ENCODE measurements at regions not wholly inside any gene's neighbourhood (a gene's known extent, or its start where the extent isn't known, plus 50 kb on each side); places are given as distances from the start of the nearest gene placed in this dataset.

DNA sequence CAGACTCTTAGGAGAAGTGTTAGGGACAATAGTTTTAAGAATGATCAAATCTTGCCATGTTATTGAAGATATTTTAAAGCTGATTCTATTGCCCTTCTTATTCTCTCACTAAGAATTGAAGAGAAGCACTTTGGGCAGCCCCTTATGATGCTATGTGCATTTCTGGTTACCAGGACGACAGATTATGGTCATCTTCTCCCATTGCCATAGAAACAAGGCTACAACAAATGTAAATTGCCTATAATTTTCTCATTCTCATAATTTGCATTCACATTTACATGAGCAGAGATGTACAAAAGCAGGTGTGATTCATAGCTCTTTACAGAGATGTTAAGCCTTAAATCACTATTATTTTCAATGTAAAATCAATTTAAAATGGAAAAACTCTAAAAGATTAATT is 137.3 kb upstream of the PCDH9 start:
- H3K4me1 Mint-ChIP-seq = no peaks in the 10 kb centered on the region
- no peaks in the 10 kb centered on the region for H3K9me3 Mint-ChIP-seq
- no peak for ATAC-seq (ENCODE audit: low read depth)
- no peaks in the 10 kb centered on the region for H3K36me3 Mint-ChIP-seq
- H3K4me3 Mint-ChIP-seq = no peak overlapping the region
- no peak overlapping the region for H3K27ac Mint-ChIP-seq
- H3K27me3 Mint-ChIP-seq = no peaks in the 10 kb centered on the region
- no peak for DNase-seq
- POLR2A ChIA-PET = no interaction called here

DNA sequence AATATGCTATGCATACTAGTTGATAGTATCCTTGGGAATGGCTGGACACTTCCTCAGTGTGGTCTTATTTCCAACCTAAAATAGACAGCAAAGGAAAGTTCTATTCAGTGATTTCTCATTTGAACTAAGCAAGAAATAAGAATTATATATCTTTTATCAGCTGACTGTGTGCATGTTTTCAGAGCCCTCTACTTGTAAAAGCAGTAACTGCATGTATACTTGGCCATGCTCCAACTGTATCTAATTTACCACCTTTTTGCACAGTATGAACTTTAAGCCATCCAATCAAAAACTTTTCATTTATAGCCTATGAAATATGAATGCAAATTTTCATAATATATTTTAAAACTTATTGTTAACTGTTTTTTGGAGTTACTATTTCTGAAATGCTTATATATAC is 136.4 kb upstream of the PCDH9 start:
- POLR2A ChIA-PET = no interaction called here

DNA sequence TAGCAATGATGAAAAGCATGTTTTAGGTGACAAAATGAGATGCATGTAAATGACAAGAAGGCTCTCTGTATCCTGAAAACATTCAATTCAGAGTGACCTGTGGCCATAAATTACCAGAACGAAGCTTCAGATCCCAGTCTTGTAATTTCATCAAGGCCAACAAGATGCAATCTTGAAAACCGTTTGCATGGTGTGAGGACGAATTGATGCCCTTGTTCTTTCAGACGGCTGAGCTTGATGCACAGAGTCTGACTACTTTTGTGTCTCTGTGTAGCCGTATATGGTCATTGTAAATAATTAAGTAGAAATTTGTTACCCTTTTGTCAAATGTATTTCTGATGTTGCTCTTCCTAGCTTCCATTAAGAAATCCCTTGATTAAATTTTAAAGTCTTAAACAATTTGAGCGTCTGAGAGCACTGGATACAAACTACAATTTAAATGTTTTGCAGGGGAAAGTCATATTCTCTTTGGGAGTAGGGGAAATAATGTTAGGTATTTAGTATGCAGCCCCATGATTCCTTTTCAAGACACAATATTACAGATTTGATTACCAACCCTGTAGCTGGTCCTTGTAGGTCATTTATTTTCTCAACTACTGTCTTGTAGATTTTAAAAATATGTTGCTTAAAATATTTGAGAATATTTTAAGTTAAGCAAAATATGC is 125.8 kb upstream of the PCDH9 start:
- Mint-ChIP-seq H3K4me3 (no peak overlapping the region), H3K4me1 (no peaks in the 10 kb centered on the region), H3K27ac (no peak overlapping the region), H3K9me3 (no peaks in the 10 kb centered on the region), H3K36me3 (no peaks in the 10 kb centered on the region), H3K27me3 (no peaks in the 10 kb centered on the region)
- POLR2A ChIA-PET = no interaction called here
- DNase-seq (no peak), ATAC-seq (ENCODE audit: low read depth) (no peak)

More for the DNA sequence above, 136.4 kb upstream of the PCDH9 start:
- no peaks in the 10 kb centered on the region for H3K36me3 Mint-ChIP-seq
- H3K27ac Mint-ChIP-seq = no peak overlapping the region
- no peaks in the 10 kb centered on the region for H3K9me3 Mint-ChIP-seq
- no peaks in the 10 kb centered on the region for H3K4me1 Mint-ChIP-seq
- H3K27me3 Mint-ChIP-seq = no peaks in the 10 kb centered on the region
- H3K4me3 Mint-ChIP-seq = no peak overlapping the region
- DNase-seq = no peak
- ATAC-seq (ENCODE audit: low read depth) = no peak

DNA sequence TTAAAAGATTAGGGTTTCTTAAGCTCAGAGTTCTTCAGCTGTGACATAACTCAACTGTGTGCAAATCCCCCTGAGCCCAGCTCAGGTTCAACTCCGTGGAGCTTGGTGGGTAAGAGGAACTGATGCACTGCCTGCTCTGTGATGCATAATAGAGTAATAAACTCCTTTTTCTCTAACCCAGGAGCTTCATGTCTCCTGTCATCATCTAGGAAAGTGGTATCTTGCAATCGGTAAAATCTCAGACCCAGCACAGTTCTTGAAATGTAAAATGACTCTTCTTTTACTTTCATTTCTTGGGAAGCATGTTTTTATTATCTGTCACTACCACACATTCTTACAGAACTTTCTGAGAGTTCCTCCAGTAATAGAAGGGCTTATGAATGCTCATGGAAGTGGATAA is 123.8 kb upstream of the PCDH9 start:
- no peak for ATAC-seq (ENCODE audit: low read depth)
- no peaks in the 10 kb centered on the region for H3K27me3 Mint-ChIP-seq
- no peak for DNase-seq
- H3K4me3 Mint-ChIP-seq = no peak overlapping the region
- H3K36me3 Mint-ChIP-seq = no peaks in the 10 kb centered on the region
- H3K9me3 Mint-ChIP-seq = no peaks in the 10 kb centered on the region
- POLR2A ChIA-PET = no interaction called here
- no peaks in the 10 kb centered on the region for H3K4me1 Mint-ChIP-seq
- H3K27ac Mint-ChIP-seq = no peak overlapping the region

DNA sequence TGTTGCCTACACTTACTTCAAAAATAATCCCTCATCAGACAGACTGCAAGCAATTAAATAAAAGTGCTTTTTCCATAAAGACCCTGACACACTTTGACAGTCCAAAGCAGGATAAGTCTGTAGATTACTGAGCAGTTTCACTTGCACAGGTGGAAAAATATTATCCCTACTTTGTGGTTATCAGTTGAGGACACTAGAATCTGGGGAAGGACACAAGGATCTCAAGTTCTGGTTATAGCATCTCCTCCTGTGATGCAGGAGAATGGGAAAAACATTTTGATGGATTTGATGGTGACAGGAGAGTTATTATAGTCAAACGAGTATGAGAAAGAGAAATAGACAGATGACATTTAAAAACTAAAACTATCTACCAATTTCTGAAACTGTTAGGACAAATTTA is 122.9 kb upstream of the PCDH9 start:
- H3K4me3 Mint-ChIP-seq = no peak overlapping the region
- no peaks in the 10 kb centered on the region for H3K4me1 Mint-ChIP-seq
- DNase-seq (no peak), ATAC-seq (ENCODE audit: low read depth) (no peak)
- H3K36me3 Mint-ChIP-seq = no peaks in the 10 kb centered on the region
- no peaks in the 10 kb centered on the region for H3K27me3 Mint-ChIP-seq
- no peaks in the 10 kb centered on the region for H3K9me3 Mint-ChIP-seq
- POLR2A ChIA-PET = no interaction called here
- no peak overlapping the region for H3K27ac Mint-ChIP-seq

DNA sequence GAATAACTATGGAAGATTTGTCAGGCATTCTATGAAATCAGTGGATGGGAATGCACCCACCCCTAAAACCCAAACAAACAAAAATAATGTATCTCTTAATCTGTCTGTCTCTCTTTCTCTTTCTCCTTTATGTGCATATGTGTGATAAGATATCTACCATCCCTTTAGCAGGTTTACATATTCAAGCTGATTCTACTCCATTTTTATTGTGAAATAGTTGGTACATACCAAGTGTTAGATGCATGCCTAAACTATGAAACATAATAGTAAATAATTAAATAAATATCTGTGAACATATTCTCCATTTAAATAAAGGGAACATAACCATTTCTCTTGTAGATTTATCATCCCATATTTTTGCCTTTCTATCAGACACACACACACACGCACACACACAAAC is 121.8 kb upstream of the PCDH9 start:
- POLR2A ChIA-PET = no interaction called here
- H3K36me3 Mint-ChIP-seq = no peaks in the 10 kb centered on the region
- no peak for ATAC-seq (ENCODE audit: low read depth)
- H3K4me3 Mint-ChIP-seq = no peak overlapping the region
- no peaks in the 10 kb centered on the region for H3K4me1 Mint-ChIP-seq
- no peak for DNase-seq
- H3K9me3 Mint-ChIP-seq = peaks cover 3% of the 10 kb centered on the region
- no peaks in the 10 kb centered on the region for H3K27me3 Mint-ChIP-seq
- no peak overlapping the region for H3K27ac Mint-ChIP-seq

DNA sequence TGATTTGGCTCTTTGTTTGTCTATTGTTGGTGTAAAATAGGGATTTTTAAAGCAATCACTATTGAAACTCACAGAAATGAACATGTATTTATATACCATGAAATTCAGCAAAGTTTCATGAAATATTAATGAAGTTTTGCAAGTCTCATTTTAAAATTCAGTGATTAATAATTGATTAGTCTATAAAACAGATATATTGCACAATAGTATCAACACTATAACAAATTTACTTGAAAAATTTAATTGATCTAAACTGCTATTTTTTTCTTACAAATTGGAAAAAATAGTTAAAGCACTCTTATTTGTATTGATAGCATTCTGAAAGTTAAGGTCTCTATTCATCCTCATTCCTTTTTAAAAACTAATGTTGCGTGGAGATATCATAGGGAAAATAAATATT is 121.0 kb upstream of the PCDH9 start:
- no peak for DNase-seq
- Mint-ChIP-seq H3K27ac (no peak overlapping the region), H3K36me3 (no peaks in the 10 kb centered on the region), H3K4me1 (no peaks in the 10 kb centered on the region), H3K4me3 (no peak overlapping the region), H3K27me3 (no peaks in the 10 kb centered on the region), H3K9me3 (peaks cover 3% of the 10 kb centered on the region)
- no peak for ATAC-seq (ENCODE audit: low read depth)
- POLR2A ChIA-PET = no interaction called here

DNA sequence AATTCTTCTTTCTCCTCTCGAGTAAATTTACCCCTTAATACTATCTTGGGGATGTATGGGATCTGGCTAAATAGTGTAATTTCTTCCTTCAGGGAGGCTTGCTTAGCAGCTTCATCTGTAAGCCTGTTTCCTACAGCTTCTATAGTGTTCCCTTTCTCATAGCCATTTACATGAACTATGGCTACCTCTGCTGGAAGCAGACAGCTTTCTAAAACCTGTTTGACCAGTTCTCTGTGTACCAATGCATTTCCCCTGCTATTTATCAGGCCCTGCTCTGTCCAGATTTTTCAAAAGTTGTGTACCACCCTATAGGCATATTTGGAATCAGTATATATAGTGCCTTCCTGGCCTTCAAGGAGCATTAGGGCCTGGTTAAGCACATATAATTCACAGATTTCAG is 113.6 kb upstream of the PCDH9 start:
- Mint-ChIP-seq H3K27me3 (no peaks in the 10 kb centered on the region), H3K4me1 (peaks cover 2% of the 10 kb centered on the region), H3K36me3 (no peaks in the 10 kb centered on the region), H3K4me3 (no peak overlapping the region), H3K9me3 (peaks cover 10% of the 10 kb centered on the region), H3K27ac (no peak overlapping the region)
- POLR2A ChIA-PET = no interaction called here
- DNase-seq = no peak
- no peak for ATAC-seq (ENCODE audit: low read depth)

DNA sequence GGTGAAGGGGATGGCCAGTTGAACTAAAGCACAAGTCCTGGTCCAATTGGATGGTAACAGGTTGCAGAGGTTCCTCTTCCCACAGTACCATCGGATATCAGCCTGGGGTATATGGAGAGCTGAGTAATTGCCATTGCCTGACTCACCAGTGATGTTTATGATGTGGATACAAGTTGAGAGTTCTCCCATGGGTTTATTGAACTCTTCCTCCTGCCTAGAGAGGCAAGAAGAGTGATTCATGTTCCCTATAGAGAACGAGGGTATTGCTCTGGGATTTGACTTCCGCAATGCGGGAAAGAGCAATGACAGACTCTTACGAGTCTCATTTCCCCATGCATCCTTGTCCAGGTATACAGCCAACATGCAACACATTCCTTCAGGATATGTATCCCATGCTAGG is 111.3 kb upstream of the PCDH9 start:
- H3K27ac Mint-ChIP-seq = no peak overlapping the region
- DNase-seq (no peak), ATAC-seq (ENCODE audit: low read depth) (no peak)
- POLR2A ChIA-PET = no interaction called here
- H3K9me3 Mint-ChIP-seq = peaks cover 12% of the 10 kb centered on the region
- H3K27me3 Mint-ChIP-seq = no peaks in the 10 kb centered on the region
- H3K4me1 Mint-ChIP-seq = peaks cover 2% of the 10 kb centered on the region
- H3K4me3 Mint-ChIP-seq = no peak overlapping the region
- H3K36me3 Mint-ChIP-seq = no peaks in the 10 kb centered on the region

DNA sequence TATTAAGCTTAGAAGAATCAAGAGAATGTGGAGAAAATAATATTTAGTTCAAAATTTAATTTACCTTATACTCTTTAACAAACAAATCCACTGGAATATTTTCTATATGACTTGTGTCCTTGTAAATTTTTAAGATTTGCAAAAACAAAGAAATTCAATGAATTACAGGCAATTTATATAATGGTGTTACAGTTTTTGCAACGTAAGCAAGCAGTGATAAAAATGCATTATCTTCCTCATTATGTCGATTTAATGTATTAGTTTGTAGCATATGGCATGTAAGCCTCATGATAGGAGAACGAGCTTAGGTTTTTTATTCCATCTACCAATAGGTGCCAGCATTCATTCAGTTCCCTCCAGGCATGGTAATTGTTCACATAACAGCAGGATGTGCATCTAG is 100.0 kb upstream of the PCDH9 start:
- POLR2A ChIA-PET = no interaction called here
- no peak for ATAC-seq (ENCODE audit: low read depth)

DNA sequence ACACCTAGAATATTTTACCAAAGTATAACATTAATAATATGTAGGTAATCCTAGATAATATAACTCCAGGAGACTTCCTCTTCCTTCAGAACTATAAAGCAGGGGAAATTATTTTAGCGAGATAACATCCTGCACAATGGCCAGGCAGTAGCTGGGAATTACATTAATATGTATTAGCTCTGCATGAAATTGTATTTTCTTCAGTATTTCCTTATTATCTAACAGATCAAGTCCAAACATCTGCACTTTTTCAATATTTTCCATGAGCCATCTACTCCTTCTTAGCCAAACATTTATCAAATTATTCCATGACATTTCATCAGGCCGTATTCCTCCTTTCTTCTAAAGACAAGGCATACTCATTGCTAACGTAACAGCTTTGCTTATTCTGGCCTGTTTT is 98.8 kb upstream of the PCDH9 start:
- POLR2A ChIA-PET = no interaction called here
- ATAC-seq (ENCODE audit: low read depth) = no peak
- Mint-ChIP-seq H3K27ac (no peak overlapping the region), H3K27me3 (no peaks in the 10 kb centered on the region), H3K4me3 (no peak overlapping the region), H3K9me3 (no peaks in the 10 kb centered on the region), H3K4me1 (no peaks in the 10 kb centered on the region), H3K36me3 (no peaks in the 10 kb centered on the region)
- DNase-seq = no peak

More for the DNA sequence above, 100.0 kb upstream of the PCDH9 start:
- Mint-ChIP-seq H3K36me3 (no peaks in the 10 kb centered on the region), H3K4me3 (no peak overlapping the region), H3K4me1 (no peaks in the 10 kb centered on the region), H3K27ac (no peak overlapping the region), H3K9me3 (no peaks in the 10 kb centered on the region), H3K27me3 (no peaks in the 10 kb centered on the region)
- DNase-seq = no peak

DNA sequence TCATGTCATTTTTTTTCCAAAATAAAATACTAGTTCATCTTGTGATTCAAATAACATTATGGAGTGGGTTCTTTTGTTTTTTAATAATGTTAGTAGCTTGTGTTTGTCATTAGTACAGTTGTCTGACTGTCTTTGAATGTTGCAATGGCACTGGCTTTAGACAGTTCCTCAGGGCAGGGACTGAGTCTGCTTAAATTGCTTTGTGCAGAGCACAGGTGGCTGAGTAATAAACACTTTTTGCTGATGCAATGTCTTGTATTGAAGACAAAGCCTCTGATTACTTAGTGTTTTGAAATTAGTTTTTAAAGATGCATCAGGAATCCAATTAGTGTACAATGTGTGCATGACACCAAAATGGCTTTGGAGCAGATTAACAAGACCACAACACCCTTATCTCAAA is 88.7 kb upstream of the PCDH9 start:
- no peaks in the 10 kb centered on the region for H3K27me3 Mint-ChIP-seq

DNA sequence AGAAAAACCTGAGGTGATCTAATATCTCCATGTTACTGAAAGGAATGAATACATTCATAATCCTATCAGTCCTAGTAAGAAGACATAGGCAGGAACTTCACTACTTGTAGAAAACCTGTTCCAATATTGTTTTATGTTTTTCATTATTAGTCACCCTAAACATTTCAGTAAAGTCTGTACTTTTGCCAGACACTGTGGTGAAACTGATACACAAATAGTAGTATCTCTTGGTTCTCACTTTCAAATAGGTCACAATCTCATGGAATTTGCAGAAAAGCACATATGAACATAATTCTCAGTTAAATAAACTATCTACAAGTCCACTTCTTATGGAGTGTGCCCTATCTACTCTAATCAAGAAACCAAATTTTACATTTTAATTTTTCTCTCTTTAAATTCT is 88.3 kb upstream of the PCDH9 start:
- H3K9me3 Mint-ChIP-seq = no peaks in the 10 kb centered on the region
- H3K27ac Mint-ChIP-seq = no peak overlapping the region
- no peaks in the 10 kb centered on the region for H3K27me3 Mint-ChIP-seq
- ATAC-seq (ENCODE audit: low read depth) (no peak), DNase-seq (no peak)
- no peak overlapping the region for H3K4me3 Mint-ChIP-seq
- POLR2A ChIA-PET = no interaction called here
- no peaks in the 10 kb centered on the region for H3K4me1 Mint-ChIP-seq
- H3K36me3 Mint-ChIP-seq = no peaks in the 10 kb centered on the region

More for the DNA sequence above, 88.7 kb upstream of the PCDH9 start:
- no peaks in the 10 kb centered on the region for H3K4me1 Mint-ChIP-seq
- DNase-seq (no peak), ATAC-seq (ENCODE audit: low read depth) (no peak)
- H3K27ac Mint-ChIP-seq = no peak overlapping the region
- POLR2A ChIA-PET = no interaction called here
- H3K4me3 Mint-ChIP-seq = no peak overlapping the region
- H3K36me3 Mint-ChIP-seq = no peaks in the 10 kb centered on the region
- H3K9me3 Mint-ChIP-seq = no peaks in the 10 kb centered on the region

DNA sequence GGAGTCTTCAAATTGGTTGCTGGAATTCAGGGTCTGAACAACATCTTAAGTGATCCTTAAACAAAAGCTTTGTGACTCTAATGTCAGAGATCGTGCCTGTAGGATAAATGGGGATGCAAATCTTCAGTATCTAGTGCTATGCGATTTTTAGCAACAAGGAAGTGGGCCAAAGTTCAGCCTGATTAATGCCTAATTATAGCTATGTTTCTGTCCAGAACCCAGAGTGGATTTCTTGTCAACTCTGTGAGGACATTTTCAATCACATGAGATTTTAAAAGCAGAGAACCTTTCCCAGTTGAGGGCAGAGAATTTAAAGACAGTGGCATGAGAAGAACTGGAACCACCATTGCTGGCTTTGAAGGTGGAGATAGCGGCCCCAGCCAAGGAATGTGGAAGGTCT is 84.3 kb upstream of the PCDH9 start:
- POLR2A ChIA-PET = no interaction called here
- no peak for ATAC-seq (ENCODE audit: low read depth)
- Mint-ChIP-seq H3K4me1 (no peaks in the 10 kb centered on the region), H3K36me3 (no peaks in the 10 kb centered on the region), H3K27me3 (no peaks in the 10 kb centered on the region), H3K9me3 (no peaks in the 10 kb centered on the region), H3K4me3 (no peak overlapping the region), H3K27ac (no peak overlapping the region)
- DNase-seq = no peak
